ENCODE measurements at regions not wholly inside any gene's neighbourhood (a gene's known extent, or its start where the extent isn't known, plus 50 kb on each side); places are given as distances from the start of the nearest gene placed in this dataset.

- ChIA-PET POLR2A (no interaction called here), CTCF (no interaction called here)
- Histone ChIP-seq H3K27me3 (ENCODE audit: control insufficient read depth, insufficient read depth, low read length) (no peaks in the 10 kb centered on the region), H3K9me3 (ENCODE audit: control insufficient read depth, insufficient read depth, low read length) (no peaks in the 10 kb centered on the region), H3K4me3 (ENCODE audit: low read depth, low read length) (no peak overlapping the region), H3K27ac (ENCODE audit: low read depth, low read length) (no peak overlapping the region)
- no peak for DNase-seq (ENCODE audit: low read depth, low spot score)
- TF ChIP-seq CTCF (IDR thresholded peaks at IDR 0.05; ENCODE audit: low read depth, low read length): no peak
Measured at GRCh38 chr21:36236052-36236730, 79.6 kb downstream of the DOP1B start.

GRCh38 chr21:36237441-36237840 lies 80.8 kb downstream of the DOP1B start:
- ChIA-PET CTCF (no interaction called here), POLR2A (no interaction called here)
- Histone ChIP-seq H3K27ac (ENCODE audit: low read depth, low read length) (no peak overlapping the region), H3K9me3 (ENCODE audit: control insufficient read depth, insufficient read depth, low read length) (no peaks in the 10 kb centered on the region), H3K27me3 (ENCODE audit: control insufficient read depth, insufficient read depth, low read length) (no peaks in the 10 kb centered on the region), H3K4me3 (ENCODE audit: low read depth, low read length) (no peak overlapping the region)
- DNase-seq (ENCODE audit: low read depth, low spot score): no peak
- no peak for TF ChIP-seq CTCF (IDR thresholded peaks at IDR 0.05; ENCODE audit: low read depth, low read length)

GRCh38 chr21:36239585-36239984 lies 80.4 kb upstream of the MORC3 start:
- DNase-seq (ENCODE audit: low read depth, low spot score): no peak
- H3K9me3 ChIP-seq (ENCODE audit: control insufficient read depth, insufficient read depth, low read length): no peaks in the 10 kb centered on the region
- no peak for TF ChIP-seq CTCF (IDR thresholded peaks at IDR 0.05; ENCODE audit: low read depth, low read length)
- H3K27me3 ChIP-seq (ENCODE audit: control insufficient read depth, insufficient read depth, low read length): no peaks in the 10 kb centered on the region
- H3K27ac ChIP-seq (ENCODE audit: low read depth, low read length): no peak overlapping the region
- H3K4me3 ChIP-seq (ENCODE audit: low read depth, low read length): no peak overlapping the region
- POLR2A ChIA-PET: no interaction called here
- CTCF ChIA-PET: no interaction called here

- POLR2A ChIA-PET: no interaction called here
- H3K27me3 ChIP-seq (ENCODE audit: control insufficient read depth, insufficient read depth, low read length): no peaks in the 10 kb centered on the region
- DNase-seq (ENCODE audit: low read depth, low spot score): no peak
- no peak for TF ChIP-seq CTCF (IDR thresholded peaks at IDR 0.05; ENCODE audit: low read depth, low read length)
- H3K27ac ChIP-seq (ENCODE audit: low read depth, low read length): no peak overlapping the region
- CTCF ChIA-PET: interaction anchor here (1.2 to 1.5 kb wide), 2 partner anchors 18 to 101 kb away, joined by 3 to 9 read pairs; no protein-coding TSS in a partner anchor
- H3K9me3 ChIP-seq (ENCODE audit: control insufficient read depth, insufficient read depth, low read length): peaks cover 10% of the 10 kb centered on the region; the same call in 1 of the 2 replicates
- no peak overlapping the region for H3K4me3 ChIP-seq (ENCODE audit: low read depth, low read length)
Measured at GRCh38 chr21:36241717-36242116, 78.3 kb upstream of the MORC3 start.

- POLR2A ChIA-PET: no interaction called here
- peaks cover 10% of the 10 kb centered on the region; the same call in 1 of the 2 replicates for H3K9me3 ChIP-seq (ENCODE audit: control insufficient read depth, insufficient read depth, low read length)
- no peak overlapping the region for H3K27ac ChIP-seq (ENCODE audit: low read depth, low read length)
- CTCF ChIA-PET: no interaction called here
- TF ChIP-seq CTCF (IDR thresholded peaks at IDR 0.05; ENCODE audit: low read depth, low read length): no peak
- no peak for DNase-seq (ENCODE audit: low read depth, low spot score)
- H3K4me3 ChIP-seq (ENCODE audit: low read depth, low read length): no peak overlapping the region
- H3K27me3 ChIP-seq (ENCODE audit: control insufficient read depth, insufficient read depth, low read length): no peaks in the 10 kb centered on the region
Measured at GRCh38 chr21:36245115-36245514, 74.9 kb upstream of the MORC3 start.
